CD14-positive monocyte (primary cell): ENCODE measurements at regions not wholly inside any gene's neighbourhood (a gene's known extent, or its start where the extent isn't known, plus 50 kb on each side); places are given as distances from the start of the nearest gene placed in this dataset.

Experiments
- DNase-seq, 3 donors: peaks; one replicate each; pipeline ENCODE4 v3.0.0-alpha.2; 2011 to 2022
- H2AFZ ChIP-seq: 2 replicates; pipeline ENCODE4 v1.6.0; 2012; ENCODE audit warnings: mild to moderate bottlenecking, low read depth, low read length, inconsistent platforms; ENCODE audit not compliant: insufficient read depth, poor library complexity, severe bottlenecking
- H3K27ac ChIP-seq, 2 donors: 1 replicate in 1 of 2; 2 replicates in 1 of 2; pipeline ENCODE4 v1.5.1; 2012 to 2013; ENCODE audit warnings: low read length in 2 of 2, control low read depth in 1 of 2, inconsistent platforms in 1 of 2, low read depth in 1 of 2, mild to moderate bottlenecking in 1 of 2
- H3K27me3 ChIP-seq, 2 donors: one replicate each; pipeline versions ENCODE4 v1.6.0 to v1.6.1; 2011 to 2013; ENCODE audit warnings: low read length in 2 of 2; ENCODE audit not compliant: control insufficient read depth in 2 of 2, insufficient read depth in 2 of 2
- H3K36me3 ChIP-seq, 2 donors: replicated peaks in 1 of 2; 1 replicate in 1 of 2; 2 replicates in 1 of 2; pipeline versions ENCODE4 v1.5.1 to v1.6.1; 2012 to 2013; ENCODE audit warnings: low read length in 2 of 2, control low read depth in 1 of 2, inconsistent platforms in 1 of 2, mild to moderate bottlenecking in 1 of 2; ENCODE audit not compliant: insufficient read depth in 2 of 2, control insufficient read depth in 1 of 2
- H3K4me1 ChIP-seq, 2 donors: 1 replicate in 1 of 2; 2 replicates in 1 of 2; pipeline versions ENCODE4 v1.5.1 to v1.6.1; 2012 to 2013; ENCODE audit warnings: low read length in 2 of 2, control low read depth in 1 of 2, inconsistent platforms in 1 of 2, mild to moderate bottlenecking in 1 of 2, moderate library complexity in 1 of 2; ENCODE audit not compliant: insufficient read depth in 2 of 2, control insufficient read depth in 1 of 2
- H3K4me2 ChIP-seq: replicated peaks from 2 replicates; pipeline ENCODE3; 2012; ENCODE audit warnings: low read length, moderate library complexity, mild to moderate bottlenecking; ENCODE audit not compliant: poor library complexity, severe bottlenecking; ENCODE audit errors: extremely low read depth
- H3K4me3 ChIP-seq, 3 experiments: fragments of 200-600 bp in 1 of 3; sonication (generic) in 1 of 3; replicated peaks in 1 of 3; 1 replicate in 2 of 3; 2 replicates in 1 of 3; pipeline ENCODE4 v1.5.1; 2011 to 2013; ENCODE audit warnings: low read length in 3 of 3, mild to moderate bottlenecking in 3 of 3, control low read depth in 2 of 3, low read depth in 2 of 3, inconsistent platforms in 1 of 3, moderate library complexity in 1 of 3
- H3K79me2 ChIP-seq: 2 replicates; pipeline ENCODE4 v1.6.0; 2012; ENCODE audit warnings: mild to moderate bottlenecking, control low read depth, inconsistent platforms, low read length, moderate library complexity; ENCODE audit not compliant: insufficient read depth
- H3K9ac ChIP-seq: 2 replicates; pipeline ENCODE4 v1.6.0; 2017; ENCODE audit warnings: low read length, mild to moderate bottlenecking; ENCODE audit not compliant: insufficient read depth, poor library complexity, severe bottlenecking
- H3K9me3 ChIP-seq, 2 donors: replicated peaks in 1 of 2; 1 replicate in 1 of 2; 2 replicates in 1 of 2; pipeline versions ENCODE4 v1.5.1 to v1.6.1; 2012 to 2013; ENCODE audit warnings: low read length in 2 of 2, control low read depth in 1 of 2; ENCODE audit not compliant: control insufficient read depth in 1 of 2, insufficient read depth in 1 of 2
- H4K20me1 ChIP-seq: 2 replicates; pipeline ENCODE4 v1.6.0; 2012; ENCODE audit warnings: mild to moderate bottlenecking, low read length, control low read depth, moderate library complexity; ENCODE audit not compliant: insufficient read depth
- H3K27ac Mint-ChIP-seq, 7 donors: one replicate each; pipeline ENCODE4 v1.8.0; 2020; ENCODE audit warnings: mild to moderate bottlenecking in 7 of 7, mixed read lengths in 7 of 7, moderate library complexity in 6 of 7, inconsistent platforms in 2 of 7
- H3K27me3 Mint-ChIP-seq, 3 donors: one replicate each; pipeline ENCODE4 v1.8.0; 2021 to 2022; ENCODE audit warnings: low read depth in 3 of 3, mild to moderate bottlenecking in 3 of 3, mixed read lengths in 3 of 3, moderate library complexity in 3 of 3, inconsistent platforms in 1 of 3
- H3K36me3 Mint-ChIP-seq, 2 donors: one replicate each; pipeline ENCODE4 v1.8.0; 2020; ENCODE audit warnings: mixed read lengths in 2 of 2, inconsistent platforms in 1 of 2, mild to moderate bottlenecking in 1 of 2
- H3K4me1 Mint-ChIP-seq: one replicate; pipeline ENCODE4 v1.8.0; 2020; ENCODE audit warnings: mild to moderate bottlenecking, mixed read lengths
- H3K4me3 Mint-ChIP-seq, 2 donors: one replicate each; pipeline ENCODE4 v1.8.0; 2020; ENCODE audit warnings: mild to moderate bottlenecking in 2 of 2, mixed read lengths in 2 of 2, moderate library complexity in 1 of 2
- H3K9me3 Mint-ChIP-seq, 7 donors: one replicate each; pipeline ENCODE4 v1.8.0; 2020 to 2022; ENCODE audit warnings: mixed read lengths in 7 of 7, mild to moderate bottlenecking in 6 of 7, moderate library complexity in 6 of 7, inconsistent platforms in 2 of 7
- WGBS: methylation state at CpG from one replicate; pipeline ENCODE4 v1.1.5; 2013; ENCODE audit warnings: missing lambda C conversion rate; ENCODE audit not compliant: insufficient coverage; 5-methylcytosine and 5-hydroxymethylcytosine counted together
- intact Hi-C, 2 donors: fragments of 100-400 bp; cut with micrococcal nuclease; formaldehyde crosslinking; loops; one replicate each; pipeline versions ENCODE4 v1.15.0 to v1.15.1; 2023
- TF ChIP-seq, protein P1 (sequence below): fragments of 200-600 bp; IDR thresholded peaks from one replicate; pipeline ENCODE4 v1.8.0; 2022; ENCODE audit warnings: antibody characterized with exemption, mild to moderate bottlenecking

DNA sequence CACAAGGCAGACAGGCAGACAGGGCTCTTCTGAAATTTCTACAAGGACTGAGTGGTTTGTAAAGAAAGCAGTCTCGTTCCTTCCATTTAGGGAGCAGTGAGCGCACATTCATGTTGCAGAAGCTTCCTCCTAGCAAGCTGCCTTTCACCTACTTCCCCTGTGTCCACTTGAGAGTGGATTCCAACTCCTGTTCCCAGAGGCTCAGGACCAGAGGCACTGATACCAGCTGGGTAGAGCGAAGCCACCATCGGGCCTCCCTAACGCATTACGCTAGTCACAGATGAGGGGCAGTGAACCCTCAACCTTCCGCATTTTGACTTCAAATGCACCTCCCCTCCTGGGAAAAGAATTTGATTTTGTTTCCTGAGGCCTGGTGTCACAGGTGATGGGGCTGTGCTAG is 215.8 kb downstream of the SIPA1L2 start:
- Histone ChIP-seq H3K4me1 (no peaks in the 10 kb centered on the region), H3K27ac (no peak overlapping the region), H3K9ac (no peak overlapping the region), H3K4me2 (no peak overlapping the region), H4K20me1 (no peaks in the 10 kb centered on the region), H3K36me3 (peaks cover 7 to 38% of the 10 kb centered on the region in 2 donors), H3K4me3 (no peak overlapping the region), H3K9me3 (peaks cover 5 to 9% of the 10 kb centered on the region in 2 donors), H3K27me3 (no peaks in the 10 kb centered on the region), H3K79me2 (no peaks in the 10 kb centered on the region), H2AFZ (no peak overlapping the region)
- Mint-ChIP-seq H3K36me3 (peaks cover 14 to 26% of the 10 kb centered on the region in 2 donors), H3K9me3 (peaks cover 0 to 9% (median 5%) of the 10 kb centered on the region in 7 donors), H3K4me3 (no peak overlapping the region), H3K27me3 (no peaks in the 10 kb centered on the region), H3K4me1 (peaks cover 3% of the 10 kb centered on the region), H3K27ac (no peak overlapping the region)
- intact Hi-C loops, result no loop called here
- no peak for DNase-seq
- TF ChIP-seq, protein P1, sequence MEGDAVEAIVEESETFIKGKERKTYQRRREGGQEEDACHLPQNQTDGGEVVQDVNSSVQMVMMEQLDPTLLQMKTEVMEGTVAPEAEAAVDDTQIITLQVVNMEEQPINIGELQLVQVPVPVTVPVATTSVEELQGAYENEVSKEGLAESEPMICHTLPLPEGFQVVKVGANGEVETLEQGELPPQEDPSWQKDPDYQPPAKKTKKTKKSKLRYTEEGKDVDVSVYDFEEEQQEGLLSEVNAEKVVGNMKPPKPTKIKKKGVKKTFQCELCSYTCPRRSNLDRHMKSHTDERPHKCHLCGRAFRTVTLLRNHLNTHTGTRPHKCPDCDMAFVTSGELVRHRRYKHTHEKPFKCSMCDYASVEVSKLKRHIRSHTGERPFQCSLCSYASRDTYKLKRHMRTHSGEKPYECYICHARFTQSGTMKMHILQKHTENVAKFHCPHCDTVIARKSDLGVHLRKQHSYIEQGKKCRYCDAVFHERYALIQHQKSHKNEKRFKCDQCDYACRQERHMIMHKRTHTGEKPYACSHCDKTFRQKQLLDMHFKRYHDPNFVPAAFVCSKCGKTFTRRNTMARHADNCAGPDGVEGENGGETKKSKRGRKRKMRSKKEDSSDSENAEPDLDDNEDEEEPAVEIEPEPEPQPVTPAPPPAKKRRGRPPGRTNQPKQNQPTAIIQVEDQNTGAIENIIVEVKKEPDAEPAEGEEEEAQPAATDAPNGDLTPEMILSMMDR, result no peak
- WGBS, result no CpG with 5 or more reads among the region's 7 CpGs

DNA sequence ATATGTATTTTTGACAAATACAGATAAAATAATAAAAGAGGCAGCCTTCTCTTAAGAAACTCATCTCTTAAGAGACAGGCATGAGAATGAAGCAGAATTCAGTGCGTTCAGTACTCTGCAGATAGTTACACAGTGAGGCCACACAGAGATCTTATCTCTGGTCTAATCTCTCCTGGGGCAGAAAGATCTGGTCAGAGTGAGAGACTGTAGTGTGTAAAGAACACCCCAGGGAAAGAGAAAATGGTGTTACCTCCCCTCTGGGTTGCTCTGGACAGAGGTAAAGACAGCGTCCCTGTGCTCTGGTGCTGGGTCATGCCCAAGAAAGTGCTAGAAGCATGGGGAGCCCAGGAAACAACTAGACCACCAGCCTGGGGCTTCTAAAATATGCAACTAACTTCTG is 216.3 kb downstream of the SIPA1L2 start:
- Histone ChIP-seq H2AFZ (no peak overlapping the region), H3K27ac (no peak overlapping the region), H3K9ac (no peak overlapping the region), H3K4me1 (no peaks in the 10 kb centered on the region), H3K4me2 (no peak overlapping the region), H3K27me3 (no peaks in the 10 kb centered on the region), H4K20me1 (no peaks in the 10 kb centered on the region), H3K79me2 (no peaks in the 10 kb centered on the region), H3K4me3 (no peak overlapping the region), H3K36me3 (peaks cover 7 to 38% of the 10 kb centered on the region in 2 donors), H3K9me3 (peaks cover 5 to 9% of the 10 kb centered on the region in 2 donors)
- DNase-seq, result no peak
- no peak overlapping the region for H3K27ac Mint-ChIP-seq
- intact Hi-C loops, result no loop called here
- peaks cover 0 to 9% (median 5%) of the 10 kb centered on the region in 7 donors for H3K9me3 Mint-ChIP-seq
- no peaks in the 10 kb centered on the region for H3K27me3 Mint-ChIP-seq
- TF ChIP-seq, protein P1, result no peak
- 92% methylated on average over 2 of the region's 2 CpGs for WGBS
- no peak overlapping the region for H3K4me3 Mint-ChIP-seq
- H3K4me1 Mint-ChIP-seq, result peaks cover 3% of the 10 kb centered on the region
- peaks cover 14 to 23% of the 10 kb centered on the region in 2 donors for H3K36me3 Mint-ChIP-seq
